IPS DF 19.7 (cell line): ENCODE measurements at regions not wholly inside any gene's neighbourhood (a gene's known extent, or its start where the extent isn't known, plus 50 kb on each side); places are given as distances from the start of the nearest gene placed in this dataset.
"Not testable (repeated sequence)": the region's sequence is repeated elsewhere in the genome, so short reads cannot be mapped to it uniquely, and the experiment has no call there.

Experiments
- DNase-seq: peaks from one replicate; pipeline ENCODE4 v3.0.0-alpha.2; 2013; ENCODE audit warnings: low read depth, low spot score

DNA sequence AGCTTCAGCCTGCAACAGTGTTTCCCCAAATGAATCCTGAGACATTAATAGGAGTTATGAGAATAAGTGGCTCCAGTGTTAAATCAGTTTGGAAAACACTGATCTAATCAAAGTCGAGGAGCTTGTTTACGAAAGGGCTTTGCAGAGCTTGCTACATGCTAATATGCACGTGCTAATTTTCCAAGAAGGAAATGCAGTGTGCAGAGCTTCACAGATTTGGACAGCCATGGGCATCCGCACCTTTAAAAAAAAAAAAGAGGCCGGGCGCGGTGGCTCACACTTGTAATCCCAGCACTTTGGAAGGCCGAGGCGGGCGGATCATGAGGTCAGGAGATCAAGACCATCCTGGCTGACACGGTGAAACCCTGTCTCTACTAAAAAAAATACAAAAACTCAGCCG, 79.7 kb upstream of the LMO2 start:
- not testable (repeated sequence) for DNase-seq

DNA sequence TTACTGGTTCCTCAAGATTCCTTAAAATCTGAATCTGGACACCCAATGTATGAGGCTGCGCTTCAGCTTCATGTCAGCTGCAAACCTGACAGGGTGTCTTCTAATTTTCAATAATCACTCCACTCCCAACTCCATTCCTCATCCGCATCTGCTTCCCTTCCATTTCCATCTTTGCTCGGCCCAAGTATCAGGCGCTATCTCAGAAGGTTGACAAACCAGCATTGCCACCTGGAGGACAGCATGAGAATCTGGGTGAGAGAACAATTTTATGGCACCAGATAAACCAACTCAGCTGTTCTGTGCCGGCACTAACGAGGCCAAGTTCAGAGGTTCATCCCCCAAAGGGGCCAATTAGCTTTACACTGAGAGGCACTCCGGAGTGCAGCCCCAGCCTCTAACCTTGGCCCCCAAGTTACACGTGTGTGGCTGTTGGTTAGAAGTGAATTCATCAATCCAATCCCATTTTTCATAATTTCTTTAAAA, 79.1 kb upstream of the LMO2 start:
- peak; percentile 17 for DNase-seq

DNA sequence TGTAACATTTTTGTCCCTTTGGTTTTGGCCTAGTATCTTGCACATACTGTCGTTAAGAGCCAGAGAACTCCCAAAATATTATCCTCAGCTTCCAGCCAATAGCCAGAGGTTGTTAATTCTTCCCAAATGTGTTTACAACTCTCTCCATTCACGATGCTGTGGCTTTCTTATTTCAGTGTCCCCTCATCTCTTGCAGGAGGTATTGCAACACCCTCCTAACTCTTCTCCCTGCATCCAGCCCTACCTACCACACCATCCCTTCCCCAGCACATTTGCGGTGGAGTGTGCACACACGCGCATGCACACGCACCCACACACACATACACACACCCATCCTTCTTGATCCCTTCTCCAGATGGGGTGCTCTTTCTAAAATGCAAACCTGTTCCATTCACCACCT, 75.6 kb upstream of the LMO2 start:
- DNase-seq, result no peak

DNA sequence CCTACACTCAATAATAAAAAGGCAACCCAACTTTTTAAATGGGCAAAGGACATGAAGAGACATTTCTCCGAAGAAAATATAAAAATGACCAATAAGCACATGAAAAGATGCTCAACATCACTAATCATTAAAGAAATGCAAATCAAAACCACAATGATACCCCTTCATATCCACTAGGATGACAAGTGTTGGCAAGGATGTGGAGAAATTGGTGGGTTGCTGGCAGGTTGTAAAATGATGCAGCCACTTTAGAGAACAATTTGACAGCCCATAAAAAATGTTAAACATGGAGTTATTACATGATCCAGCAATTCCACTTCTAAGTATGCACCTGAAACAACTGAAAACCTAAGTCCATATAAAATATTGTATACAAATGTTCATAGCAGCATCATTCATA, 73.2 kb upstream of the LMO2 start:
- DNase-seq, result no peak

GRCh38 chr11:33959855-33960400, 68.1 kb upstream of the LMO2 start:
- no peak for DNase-seq

DNA sequence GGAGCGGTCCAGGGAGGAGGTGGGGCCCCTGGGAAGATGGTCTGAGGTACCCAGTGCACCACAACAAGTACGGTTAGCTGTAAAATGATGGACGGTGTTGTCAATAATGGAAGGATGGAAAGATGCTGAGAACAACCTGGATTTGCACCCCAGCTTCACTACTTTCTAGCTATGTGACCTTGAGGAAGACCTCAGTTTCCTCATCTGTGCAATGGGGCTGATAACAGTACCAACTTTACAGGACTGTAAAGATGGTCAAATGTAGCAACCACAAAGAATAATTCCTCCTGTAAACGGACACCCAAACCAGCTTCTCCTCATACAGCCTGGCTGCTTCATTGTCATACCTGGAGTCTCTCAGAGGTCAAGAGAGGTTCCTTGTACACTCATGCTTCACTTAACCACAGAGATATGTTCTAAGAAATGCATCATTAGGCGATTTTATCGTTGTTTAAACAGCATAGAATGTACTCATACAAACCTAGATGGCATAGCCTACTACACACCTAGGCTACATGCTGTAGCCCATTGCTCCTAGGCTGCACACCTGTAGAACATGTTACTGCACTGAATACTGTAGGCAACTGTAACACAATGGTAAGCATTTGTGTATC, 65.5 kb upstream of the LMO2 start:
- DNase-seq, result no peak

DNA sequence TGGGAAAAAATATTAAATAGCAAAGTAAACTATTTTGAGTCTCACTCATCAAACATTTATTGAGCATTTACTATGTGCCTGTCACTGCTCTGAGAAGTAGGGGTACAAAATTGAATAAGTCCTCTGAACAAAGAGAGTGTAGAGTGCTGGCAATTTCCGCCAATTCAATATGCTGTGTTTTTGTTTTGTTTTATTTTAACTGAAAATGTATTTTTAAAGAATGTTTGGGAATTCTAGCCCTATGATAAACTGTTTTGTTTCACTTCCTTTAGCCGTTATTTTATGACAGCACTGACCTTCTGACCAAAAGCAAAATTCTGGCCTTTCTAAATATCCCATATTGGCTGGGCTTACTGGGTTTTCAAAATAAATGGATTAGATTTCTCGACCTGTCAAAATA, 64.7 kb upstream of the LMO2 start:
- DNase-seq, result no peak

DNA sequence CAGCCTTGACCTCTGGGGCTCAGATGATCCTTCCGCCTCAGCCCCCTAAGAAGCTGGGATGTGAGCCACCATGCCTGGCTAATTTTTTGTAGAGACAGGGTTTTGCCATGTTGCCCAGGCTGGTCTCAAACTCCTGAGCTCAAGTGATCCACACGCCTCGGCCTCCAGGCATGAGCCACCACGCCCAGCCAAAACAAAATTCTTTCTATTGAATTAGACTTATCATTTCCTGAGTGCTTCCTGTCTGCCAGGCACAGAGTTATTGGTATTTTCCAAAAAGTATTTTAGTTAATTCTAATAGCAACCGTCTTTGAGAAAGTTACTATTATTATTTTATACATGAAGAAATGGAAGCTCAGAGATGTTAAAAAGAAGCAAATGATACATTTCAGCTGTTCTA, 61.4 kb upstream of the LMO2 start:
- DNase-seq, result no peak

DNA sequence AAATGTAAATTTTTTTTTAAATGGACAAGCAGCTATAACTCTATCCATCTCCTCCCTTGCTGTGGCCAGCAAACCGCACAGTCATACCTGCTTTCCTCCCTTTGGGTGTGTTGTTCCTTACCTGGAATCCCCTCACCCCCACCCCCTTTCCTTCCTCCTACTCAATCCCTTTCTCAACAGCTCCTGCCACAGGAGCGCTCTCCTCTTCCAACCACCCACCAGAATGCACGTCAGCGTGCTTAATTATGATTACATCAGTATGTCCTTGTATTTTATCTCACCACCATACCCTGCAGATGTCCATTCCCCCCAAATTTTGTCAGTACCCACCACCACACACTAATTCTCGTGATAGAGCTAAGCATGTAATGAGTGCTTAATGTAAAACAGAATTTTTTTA, 60.9 kb upstream of the LMO2 start:
- DNase-seq, result no peak

DNA sequence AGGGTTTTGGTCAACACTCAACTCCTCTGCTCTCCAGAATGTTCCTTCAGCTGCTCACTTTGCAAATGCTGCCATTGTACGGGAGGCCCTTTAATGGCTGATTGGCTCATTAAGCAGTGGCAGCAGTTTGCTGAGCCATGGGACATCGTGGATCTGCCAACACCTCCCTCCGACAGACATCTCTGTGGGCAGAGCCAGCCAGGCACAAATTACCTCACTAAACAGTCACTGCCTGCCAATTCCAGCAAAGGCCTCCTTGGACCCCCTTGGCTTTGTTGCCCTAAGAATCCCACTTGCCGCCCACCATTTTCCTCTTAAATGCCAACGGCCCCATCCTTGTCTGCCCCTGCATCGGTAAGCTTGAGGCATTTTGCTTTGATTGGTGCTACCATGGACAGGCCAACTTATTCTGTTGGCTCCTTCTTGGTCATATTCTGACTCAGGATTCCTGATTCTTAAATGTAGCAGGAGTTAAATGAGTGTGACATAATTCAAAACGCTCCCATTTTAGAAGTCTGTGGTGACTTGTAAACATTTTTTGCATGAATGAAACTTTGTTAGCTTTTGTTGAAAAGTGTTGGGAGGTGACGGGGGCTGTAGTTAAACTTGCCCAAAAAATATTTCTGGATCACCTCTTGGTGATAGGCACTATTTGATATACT, 57.5 kb upstream of the LMO2 start:
- no peak for DNase-seq

DNA sequence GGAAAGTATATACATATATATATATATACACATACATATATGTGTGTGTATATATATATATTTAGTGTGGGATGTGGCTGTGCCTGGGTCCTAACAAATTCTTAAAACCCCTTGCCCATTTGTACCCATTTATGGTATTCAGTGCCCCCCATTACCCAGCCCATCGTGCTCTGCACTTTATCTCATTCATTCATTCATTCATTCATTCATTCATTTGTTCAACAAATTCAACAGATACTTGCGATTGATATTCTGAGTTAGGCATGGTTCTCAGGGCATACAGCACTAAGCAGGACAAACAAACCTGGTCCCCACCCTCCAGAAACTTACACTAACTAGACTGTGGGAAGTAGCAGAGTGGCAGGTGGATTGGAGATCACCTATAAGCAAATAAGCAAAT, 56.6 kb upstream of the LMO2 start:
- no peak for DNase-seq

GRCh38 chr11:33947918-33948317, 56.0 kb upstream of the LMO2 start:
- not testable (repeated sequence) for DNase-seq

DNA sequence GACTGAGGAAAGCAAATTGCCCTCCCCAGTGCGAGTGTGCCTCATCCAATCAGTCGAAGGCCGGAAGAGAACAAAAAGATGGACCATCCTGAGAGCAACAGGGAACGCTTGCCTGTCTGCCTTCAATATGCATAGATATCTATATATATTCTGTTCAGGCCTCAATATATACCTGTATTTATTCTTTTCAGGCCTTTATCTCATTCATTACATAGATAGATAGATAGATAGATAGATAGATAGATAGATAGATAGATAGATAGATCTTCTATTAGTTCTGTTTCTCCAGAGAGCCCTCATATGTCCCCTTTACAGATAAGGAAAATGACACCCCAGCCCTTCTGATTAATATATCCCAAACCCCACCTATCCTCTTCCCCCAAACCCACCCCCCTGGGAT, 55.1 kb upstream of the LMO2 start:
- DNase-seq, result no peak

- DNase-seq, result no peak
Measured at GRCh38 chr11:33945481-33946268, 53.8 kb upstream of the LMO2 start.

DNA sequence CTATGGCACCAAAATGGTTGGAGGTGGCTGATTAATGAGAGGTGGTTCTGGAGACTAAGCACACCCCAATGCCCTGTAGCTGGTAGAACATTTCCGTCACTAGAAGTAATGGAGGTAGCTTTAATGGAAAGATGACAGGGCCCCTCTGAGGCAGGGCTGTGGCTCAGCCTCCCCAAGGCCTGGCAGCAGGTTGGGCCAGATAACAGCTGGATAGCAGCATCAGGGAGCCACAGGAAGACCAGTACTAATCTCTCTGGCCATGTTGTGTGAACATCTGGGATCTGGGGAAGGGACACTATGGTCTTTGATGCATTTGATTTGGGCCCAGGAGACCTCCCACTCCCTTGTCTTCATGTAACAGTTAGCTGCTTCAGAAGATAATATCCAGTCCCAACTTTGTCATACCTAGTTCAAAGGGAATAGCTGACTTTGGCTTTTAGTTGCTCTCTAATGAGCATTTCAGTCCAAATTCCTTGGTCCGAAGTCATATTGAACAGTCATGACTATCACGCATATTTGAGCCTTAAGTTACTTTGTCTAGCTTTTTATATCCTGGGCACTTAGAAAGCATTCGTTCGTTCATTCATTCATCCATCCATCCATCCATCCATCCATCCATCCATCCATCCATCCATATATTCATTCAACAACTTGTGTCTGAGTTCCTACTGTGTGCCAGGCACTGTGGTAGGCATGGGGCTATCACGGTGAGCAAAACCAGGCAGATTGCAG, 53.0 kb upstream of the LMO2 start:
- no peak for DNase-seq

DNA sequence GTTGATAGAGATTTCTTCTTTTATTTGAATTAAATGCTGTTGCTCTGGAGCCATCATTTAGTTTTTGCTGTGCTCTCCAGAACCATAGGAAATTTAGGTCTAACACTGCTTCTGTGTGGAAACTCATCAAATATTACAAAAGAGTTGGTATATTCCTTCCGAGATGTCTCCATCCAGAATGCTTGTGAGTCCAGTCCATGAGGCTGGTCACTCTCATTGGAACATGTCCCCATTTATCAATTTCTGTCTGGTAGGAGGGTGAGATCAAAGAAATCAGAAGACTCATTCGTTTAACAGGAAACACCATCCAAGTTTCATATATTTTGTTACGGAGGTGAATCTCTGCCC, 52.4 kb upstream of the LMO2 start:
- no peak for DNase-seq

DNA sequence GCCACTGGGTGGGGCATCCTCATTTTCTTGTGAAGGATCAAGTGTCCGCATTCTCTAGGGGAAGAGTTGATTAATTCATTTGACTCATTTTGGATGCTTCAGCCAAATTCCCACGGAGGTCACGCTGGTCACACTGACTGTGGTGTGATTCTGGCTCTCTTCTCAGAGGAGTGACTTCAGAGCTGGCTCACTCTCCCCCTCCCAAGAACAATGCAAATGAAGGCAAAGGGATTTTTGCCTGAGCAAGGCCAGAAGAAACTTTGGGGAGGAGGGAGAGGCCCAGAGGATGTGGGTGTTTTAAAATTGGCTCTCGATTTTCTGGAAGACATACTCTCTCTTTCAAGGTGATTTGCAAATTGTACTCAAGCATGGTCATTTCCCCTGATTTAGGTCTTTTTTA, 51.1 kb upstream of the LMO2 start:
- DNase-seq, result no peak

GRCh38 chr11:33941637-33942160, 49.8 kb upstream of the LMO2 start:
- no peak for DNase-seq
